ENCODE measurements at regions not wholly inside any gene's neighbourhood (a gene's known extent, or its start where the extent isn't known, plus 50 kb on each side); places are given as distances from the start of the nearest gene placed in this dataset.

DNA sequence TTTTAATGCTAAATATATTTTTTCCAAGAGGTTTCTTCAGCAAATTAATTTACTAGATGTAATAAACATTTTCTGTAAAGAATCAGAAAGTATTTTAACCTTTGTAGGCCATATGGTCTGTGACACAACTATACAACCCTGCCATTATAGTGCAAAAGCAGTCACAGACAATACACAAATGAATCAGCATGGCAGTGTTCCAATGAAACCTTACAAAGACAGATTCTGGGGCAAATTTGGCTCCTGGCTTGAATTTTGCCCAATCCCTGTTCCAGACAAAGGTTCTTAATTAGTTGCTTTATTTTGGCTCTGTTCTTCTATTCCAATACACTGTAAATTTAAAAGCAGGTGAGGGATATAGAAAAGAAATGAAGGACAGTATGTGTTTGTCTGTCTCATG lies 352.5 kb downstream of the C12orf50 start:
- Histone ChIP-seq H3K79me2 (ENCODE audit: control insufficient read depth, low read length) (no peaks in the 10 kb centered on the region), H3K4me1 (ENCODE audit: control insufficient read depth, low read length) (no peaks in the 10 kb centered on the region), H3K27me3 (ENCODE audit: control insufficient read depth, low read length) (no peaks in the 10 kb centered on the region), H3K4me2 (ENCODE audit: low read length) (no peak overlapping the region), H3K4me3 (ENCODE audit: low read length) (no peak overlapping the region), H3K9me2 (replicated peaks; ENCODE audit: control insufficient read depth, low read length) (no peaks in the 10 kb centered on the region), H3K36me3 (ENCODE audit: control insufficient read depth, low read length) (no peaks in the 10 kb centered on the region), H4K20me1 (ENCODE audit: control insufficient read depth, insufficient read depth, low read depth, low read length) (no peaks in the 10 kb centered on the region), H3F3A (ENCODE audit: control insufficient read depth, insufficient read depth) (no peaks in the 10 kb centered on the region), H3K27ac (ENCODE audit: low read depth, low read length) (no peak overlapping the region), H3K9me3 (ENCODE audit: control insufficient read depth, insufficient read depth, low read length) (no peaks in the 10 kb centered on the region)
- TF ChIP-seq EZH2phosphoT487 (IDR thresholded peaks at IDR 0.05; ENCODE audit: borderline replicate concordance, low read length), result no peak
- TF ChIP-seq, protein P1, sequence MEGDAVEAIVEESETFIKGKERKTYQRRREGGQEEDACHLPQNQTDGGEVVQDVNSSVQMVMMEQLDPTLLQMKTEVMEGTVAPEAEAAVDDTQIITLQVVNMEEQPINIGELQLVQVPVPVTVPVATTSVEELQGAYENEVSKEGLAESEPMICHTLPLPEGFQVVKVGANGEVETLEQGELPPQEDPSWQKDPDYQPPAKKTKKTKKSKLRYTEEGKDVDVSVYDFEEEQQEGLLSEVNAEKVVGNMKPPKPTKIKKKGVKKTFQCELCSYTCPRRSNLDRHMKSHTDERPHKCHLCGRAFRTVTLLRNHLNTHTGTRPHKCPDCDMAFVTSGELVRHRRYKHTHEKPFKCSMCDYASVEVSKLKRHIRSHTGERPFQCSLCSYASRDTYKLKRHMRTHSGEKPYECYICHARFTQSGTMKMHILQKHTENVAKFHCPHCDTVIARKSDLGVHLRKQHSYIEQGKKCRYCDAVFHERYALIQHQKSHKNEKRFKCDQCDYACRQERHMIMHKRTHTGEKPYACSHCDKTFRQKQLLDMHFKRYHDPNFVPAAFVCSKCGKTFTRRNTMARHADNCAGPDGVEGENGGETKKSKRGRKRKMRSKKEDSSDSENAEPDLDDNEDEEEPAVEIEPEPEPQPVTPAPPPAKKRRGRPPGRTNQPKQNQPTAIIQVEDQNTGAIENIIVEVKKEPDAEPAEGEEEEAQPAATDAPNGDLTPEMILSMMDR (IDR thresholded peaks at IDR 0.05; ENCODE audit: low read depth, low read length, poor library complexity, severe bottlenecking), result no peak

DNA sequence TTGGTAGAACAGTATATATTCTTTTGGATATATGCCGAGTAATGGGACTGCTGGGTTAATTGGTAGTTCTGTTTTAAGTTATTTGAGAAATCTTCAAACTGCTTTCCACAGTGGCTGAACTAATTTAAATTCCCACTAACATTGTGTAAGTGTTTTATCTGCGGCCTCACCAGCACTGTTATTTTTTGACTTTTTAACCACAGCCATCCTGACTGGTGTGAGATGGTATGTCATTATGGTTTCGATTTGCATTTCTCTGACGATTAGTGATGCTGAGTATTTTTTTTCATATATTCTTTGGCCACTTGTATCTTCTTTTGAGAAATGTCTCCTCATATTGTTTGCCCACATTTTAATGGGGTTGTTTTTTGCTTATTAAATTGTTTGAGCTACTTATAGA lies 357.4 kb downstream of the C12orf50 start:
- Histone ChIP-seq H3K4me2 (ENCODE audit: low read length) (no peak overlapping the region), H3K79me2 (ENCODE audit: control insufficient read depth, low read length) (no peaks in the 10 kb centered on the region)
- TF ChIP-seq, protein P1 (IDR thresholded peaks at IDR 0.05; ENCODE audit: low read depth, low read length, poor library complexity, severe bottlenecking), result no peak
- TF ChIP-seq EZH2phosphoT487 (IDR thresholded peaks at IDR 0.05; ENCODE audit: borderline replicate concordance, low read length), result no peak

DNA sequence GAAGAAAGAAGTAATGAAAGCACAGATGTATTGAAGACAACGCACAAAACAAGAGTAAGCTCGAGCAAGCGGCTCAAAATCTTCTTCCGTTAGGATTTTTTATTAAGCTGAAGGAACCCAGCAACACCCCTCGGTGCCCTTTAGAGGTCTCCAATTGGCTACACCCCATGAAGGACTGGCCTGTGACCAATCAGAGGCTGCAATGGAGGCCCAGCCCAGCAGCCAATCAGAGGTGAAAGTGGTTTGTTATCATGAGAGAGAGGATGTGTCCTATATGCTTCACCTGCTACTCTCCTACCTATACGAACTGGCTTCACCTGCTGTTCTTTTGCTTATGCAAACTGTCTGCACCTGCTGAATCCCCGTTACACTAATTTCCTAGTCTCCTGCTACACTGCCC lies 358.8 kb downstream of the C12orf50 start:
- Histone ChIP-seq H3F3A (ENCODE audit: control insufficient read depth, insufficient read depth) (no peaks in the 10 kb centered on the region), H3K27ac (ENCODE audit: low read depth, low read length) (no peak overlapping the region), H3K36me3 (ENCODE audit: control insufficient read depth, low read length) (no peaks in the 10 kb centered on the region), H3K79me2 (ENCODE audit: control insufficient read depth, low read length) (no peaks in the 10 kb centered on the region), H3K9me3 (ENCODE audit: control insufficient read depth, insufficient read depth, low read length) (no peaks in the 10 kb centered on the region), H3K27me3 (ENCODE audit: control insufficient read depth, low read length) (no peaks in the 10 kb centered on the region), H3K4me3 (ENCODE audit: low read length) (no peak overlapping the region), H3K9me2 (replicated peaks; ENCODE audit: control insufficient read depth, low read length) (no peaks in the 10 kb centered on the region), H3K4me2 (ENCODE audit: low read length) (no peak overlapping the region), H3K4me1 (ENCODE audit: control insufficient read depth, low read length) (no peaks in the 10 kb centered on the region), H4K20me1 (ENCODE audit: control insufficient read depth, insufficient read depth, low read depth, low read length) (no peaks in the 10 kb centered on the region)
- TF ChIP-seq EZH2phosphoT487 (IDR thresholded peaks at IDR 0.05; ENCODE audit: borderline replicate concordance, low read length), result no peak
- TF ChIP-seq, protein P1 (IDR thresholded peaks at IDR 0.05; ENCODE audit: low read depth, low read length, poor library complexity, severe bottlenecking), result no peak

More for the DNA sequence above, 357.4 kb downstream of the C12orf50 start:
- no peak overlapping the region for H3K4me3 ChIP-seq (ENCODE audit: low read length)
- no peaks in the 10 kb centered on the region for H3K9me3 ChIP-seq (ENCODE audit: control insufficient read depth, insufficient read depth, low read length)
- no peaks in the 10 kb centered on the region for H4K20me1 ChIP-seq (ENCODE audit: control insufficient read depth, insufficient read depth, low read depth, low read length)
- no peaks in the 10 kb centered on the region for H3K4me1 ChIP-seq (ENCODE audit: control insufficient read depth, low read length)
- no peaks in the 10 kb centered on the region for H3K9me2 ChIP-seq (replicated peaks; ENCODE audit: control insufficient read depth, low read length)
- no peaks in the 10 kb centered on the region for H3K36me3 ChIP-seq (ENCODE audit: control insufficient read depth, low read length)
- H3K27ac ChIP-seq (ENCODE audit: low read depth, low read length), result no peak overlapping the region
- no peaks in the 10 kb centered on the region for H3K27me3 ChIP-seq (ENCODE audit: control insufficient read depth, low read length)
- H3F3A ChIP-seq (ENCODE audit: control insufficient read depth, insufficient read depth), result no peaks in the 10 kb centered on the region

DNA sequence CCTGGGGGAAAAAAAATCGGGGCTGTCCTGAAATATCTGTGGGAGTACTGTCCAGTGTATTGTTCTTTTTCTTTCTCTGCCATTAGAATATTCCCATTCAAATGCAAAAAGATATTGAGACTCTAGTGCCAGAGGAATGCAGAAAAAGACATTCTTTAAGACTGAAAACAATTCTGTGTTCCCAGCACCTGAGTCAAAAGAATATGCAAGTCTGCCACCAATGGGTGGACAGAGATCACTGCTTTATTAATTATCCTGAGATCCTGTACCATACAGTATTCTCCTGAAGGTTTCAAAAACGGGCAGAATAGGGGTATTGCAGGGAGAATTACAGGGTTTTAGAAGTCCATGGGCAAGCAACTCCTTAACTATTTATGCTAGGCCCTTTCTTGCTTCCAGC lies 361.8 kb downstream of the C12orf50 start:
- no peaks in the 10 kb centered on the region for H3K9me2 ChIP-seq (replicated peaks; ENCODE audit: control insufficient read depth, low read length)
- no peaks in the 10 kb centered on the region for H3K79me2 ChIP-seq (ENCODE audit: control insufficient read depth, low read length)
- H3K4me1 ChIP-seq (ENCODE audit: control insufficient read depth, low read length), result no peaks in the 10 kb centered on the region
- no peak overlapping the region for H3K4me3 ChIP-seq (ENCODE audit: low read length)
- H3F3A ChIP-seq (ENCODE audit: control insufficient read depth, insufficient read depth), result no peaks in the 10 kb centered on the region
- H3K4me2 ChIP-seq (ENCODE audit: low read length), result no peak overlapping the region
- no peak for TF ChIP-seq EZH2phosphoT487 (IDR thresholded peaks at IDR 0.05; ENCODE audit: borderline replicate concordance, low read length)
- TF ChIP-seq, protein P1 (IDR thresholded peaks at IDR 0.05; ENCODE audit: low read depth, low read length, poor library complexity, severe bottlenecking), result peak; percentile 11
- no peaks in the 10 kb centered on the region for H3K36me3 ChIP-seq (ENCODE audit: control insufficient read depth, low read length)
- no peak overlapping the region for H3K27ac ChIP-seq (ENCODE audit: low read depth, low read length)
- no peaks in the 10 kb centered on the region for H3K27me3 ChIP-seq (ENCODE audit: control insufficient read depth, low read length)
- H4K20me1 ChIP-seq (ENCODE audit: control insufficient read depth, insufficient read depth, low read depth, low read length), result no peaks in the 10 kb centered on the region
- H3K9me3 ChIP-seq (ENCODE audit: control insufficient read depth, insufficient read depth, low read length), result no peaks in the 10 kb centered on the region

Data from DOHH2 (cell line).